Right cardiac atrium (tissue), 5 donors: ENCODE measurements at regions not wholly inside any gene's neighbourhood (a gene's known extent, or its start where the extent isn't known, plus 50 kb on each side); places are given as distances from the start of the nearest gene placed in this dataset.

ENCODE experiments used
- ATAC-seq, 2 donors: fragments of 200-7000 bp; cut with Tn5 transposase; one replicate each; pipeline versions ENCODE4 v1.8.0 to v1.9.1; 2020; ENCODE audit warnings: moderate library complexity in 2 of 2, mild to moderate bottlenecking in 1 of 2
- DNase-seq, 3 donors: peaks; one replicate each; pipeline ENCODE4 v3.0.0-alpha.2; 2020
- H3K27ac ChIP-seq: one replicate; pipeline ENCODE4 v1.5.1; 2013; ENCODE audit warnings: mild to moderate bottlenecking, low read length, control low read depth, moderate library complexity
- H3K27me3 ChIP-seq: one replicate; pipeline ENCODE4 v1.6.1; 2013; ENCODE audit not compliant: control insufficient read depth, insufficient read depth
- H3K4me1 ChIP-seq: one replicate; pipeline ENCODE4 v1.6.1; 2013; ENCODE audit warnings: low read length; ENCODE audit not compliant: control insufficient read depth, insufficient read depth
- H3K4me3 ChIP-seq: one replicate; pipeline ENCODE4 v1.5.1; 2013; ENCODE audit warnings: low read length, control low read depth
- H3K9me3 ChIP-seq: one replicate; pipeline ENCODE4 v1.6.1; 2013; ENCODE audit warnings: low read length; ENCODE audit not compliant: control insufficient read depth
- WGBS: extraction: QIAGEN DNeasy Blood & Tissue Kit; methylation state at CpG from one replicate; pipeline ENCODE4 v1.1.7; 2013; 5-methylcytosine and 5-hydroxymethylcytosine counted together
- intact Hi-C, 4 donors: fragments of 100-400 bp; cut with DNase I; formaldehyde crosslinking; loops; one replicate each; pipeline versions ENCODE4 v1.11.0 to v1.14.0; 2022 to 2023
- donor health status: healthy with polysubstance abuse.
- donor health status: DM: no; HTN: yes; CAD: no.
- donor health status: DM: no; HTN: no; CAD: no.
- donor health status: DM: no; HTN: yes; CAD: no; lungs with severe emphysema.
- donor health status: DM: yes; HTN: yes; CAD: no.

- no peak overlapping the region for H3K27ac ChIP-seq
- H3K4me3 ChIP-seq: no peak overlapping the region
- 13% methylated on average over 17 of the region's 17 CpGs for WGBS
- ATAC-seq: no peak
- H3K27me3 ChIP-seq: no peaks in the 10 kb centered on the region
- DNase-seq: peak in 1 of 3 donors; percentile 4
- H3K4me1 ChIP-seq: no peaks in the 10 kb centered on the region
- H3K9me3 ChIP-seq: no peaks in the 10 kb centered on the region
- intact Hi-C loops: no loop called here
Observed at GRCh38 chr11:70824605-70825245, 426.4 kb downstream of the CTTN start.

- H3K27me3 ChIP-seq: no peaks in the 10 kb centered on the region
- no peak for ATAC-seq
- no peak overlapping the region for H3K4me3 ChIP-seq
- no peak overlapping the region for H3K27ac ChIP-seq
- no peaks in the 10 kb centered on the region for H3K9me3 ChIP-seq
- intact Hi-C loops: no loop called here
- 43% methylated on average over 21 of the region's 21 CpGs for WGBS
- DNase-seq: peak in 1 of 3 donors; percentile 34
- no peaks in the 10 kb centered on the region for H3K4me1 ChIP-seq
Observed at GRCh38 chr11:70825893-70826540, 426.4 kb downstream of the SHANK2 start.

- peak; percentile 31 to 58 for ATAC-seq
- peak in 1 of 3 donors; percentile 54 for DNase-seq
- intact Hi-C loops: no loop called here
- Histone ChIP-seq H3K4me3 (peak overlapping the region; percentile 12), H3K27me3 (no peaks in the 10 kb centered on the region), H3K9me3 (no peaks in the 10 kb centered on the region), H3K4me1 (no peaks in the 10 kb centered on the region), H3K27ac (no peak overlapping the region)
- WGBS: 7% methylated on average over 35 of the region's 35 CpGs
Observed at GRCh38 chr11:70826541-70827335, 425.6 kb downstream of the SHANK2 start.

GRCh38 chr11:70828593-70829082 lies 423.7 kb downstream of the SHANK2 start:
- intact Hi-C loops: no loop called here
- Histone ChIP-seq H3K9me3 (no peaks in the 10 kb centered on the region), H3K4me3 (no peak overlapping the region), H3K27me3 (no peaks in the 10 kb centered on the region), H3K4me1 (no peaks in the 10 kb centered on the region), H3K27ac (no peak overlapping the region)
- DNase-seq: peak in 1 of 3 donors; percentile 55
- WGBS: 57% methylated on average over 20 of the region's 20 CpGs
- peak in 1 of 2 donors; percentile 17 for ATAC-seq

GRCh38 chr11:70829134-70829885 lies 423.1 kb downstream of the SHANK2 start:
- no peaks in the 10 kb centered on the region for H3K4me1 ChIP-seq
- WGBS: 84% methylated on average over 18 of the region's 18 CpGs
- H3K4me3 ChIP-seq: no peak overlapping the region
- ATAC-seq (no peak), DNase-seq (peak in 1 of 3 donors; percentile 36)
- intact Hi-C loops: no loop called here
- no peaks in the 10 kb centered on the region for H3K27me3 ChIP-seq
- H3K9me3 ChIP-seq: no peaks in the 10 kb centered on the region
- H3K27ac ChIP-seq: no peak overlapping the region

GRCh38 chr11:70829886-70830272 lies 422.5 kb downstream of the SHANK2 start:
- no peaks in the 10 kb centered on the region for H3K9me3 ChIP-seq
- H3K4me3 ChIP-seq: no peak overlapping the region
- intact Hi-C loops: no loop called here
- DNase-seq (no peak), ATAC-seq (no peak)
- H3K4me1 ChIP-seq: no peaks in the 10 kb centered on the region
- 80% methylated on average over 9 of the region's 9 CpGs for WGBS
- H3K27ac ChIP-seq: no peak overlapping the region
- H3K27me3 ChIP-seq: no peaks in the 10 kb centered on the region

GRCh38 chr11:70833011-70833410 lies 419.4 kb downstream of the SHANK2 start:
- WGBS: 84% methylated on average over 11 of the region's 11 CpGs
- ATAC-seq (no peak), DNase-seq (peak in 1 of 3 donors; percentile 27)
- no peak overlapping the region for H3K4me3 ChIP-seq
- no peaks in the 10 kb centered on the region for H3K9me3 ChIP-seq
- H3K27ac ChIP-seq: no peak overlapping the region
- intact Hi-C loops: no loop called here
- H3K4me1 ChIP-seq: no peaks in the 10 kb centered on the region
- H3K27me3 ChIP-seq: no peaks in the 10 kb centered on the region

- H3K27ac ChIP-seq: no peak overlapping the region
- no peaks in the 10 kb centered on the region for H3K9me3 ChIP-seq
- peak in 1 of 3 donors; percentile 1 for DNase-seq
- 58% methylated on average over 5 of the region's 5 CpGs for WGBS
- intact Hi-C loops: no loop called here
- no peak for ATAC-seq
- H3K27me3 ChIP-seq: no peaks in the 10 kb centered on the region
- H3K4me1 ChIP-seq: no peaks in the 10 kb centered on the region
- no peak overlapping the region for H3K4me3 ChIP-seq
Observed at GRCh38 chr11:70833554-70833953, 418.8 kb downstream of the SHANK2 start.

- peak in 1 of 3 donors; percentile 6 for DNase-seq
- intact Hi-C loops: no loop called here
- ATAC-seq: no peak
- no peaks in the 10 kb centered on the region for H3K9me3 ChIP-seq
- no peaks in the 10 kb centered on the region for H3K27me3 ChIP-seq
- H3K4me3 ChIP-seq: no peak overlapping the region
- no peak overlapping the region for H3K27ac ChIP-seq
- H3K4me1 ChIP-seq: no peaks in the 10 kb centered on the region
- 51% methylated on average over 14 of the region's 14 CpGs for WGBS
Observed at GRCh38 chr11:70834277-70834940, 418.0 kb downstream of the SHANK2 start.

- intact Hi-C loops: no loop called here
- no peak for ATAC-seq
Observed at GRCh38 chr11:70834984-70835560, 417.3 kb downstream of the SHANK2 start.

More at GRCh38 chr11:70834984-70835560, 417.3 kb downstream of the SHANK2 start:
- Histone ChIP-seq H3K4me3 (no peak overlapping the region), H3K9me3 (no peaks in the 10 kb centered on the region), H3K27ac (no peak overlapping the region), H3K4me1 (no peaks in the 10 kb centered on the region), H3K27me3 (no peaks in the 10 kb centered on the region)
- peak in 1 of 3 donors; percentile 9 for DNase-seq
- WGBS: 82% methylated on average over 14 of the region's 14 CpGs
